A673 (cell line): ENCODE measurements at regions not wholly inside any gene's neighbourhood (a gene's known extent, or its start where the extent isn't known, plus 50 kb on each side); places are given as distances from the start of the nearest gene placed in this dataset.

ENCODE experiments used
- BruUV-seq: library from RNA; stranded (reverse); fragments of 400-500 nt; replicated peaks from 2 replicates; lab custom pipeline; 2021; lab: Mats Ljungman, UMichigan
- CTCF ChIA-PET: fragments of 300-600 bp; sonication (Branson Sonifier 250); formaldehyde crosslinking; loops from one replicate; lab custom pipeline; 2022; ENCODE audit warnings: antibody characterized with exemption; lab: Charles Lee
- POLR2A ChIA-PET: fragments of 300-600 bp; sonication (Branson Sonifier 250); formaldehyde crosslinking; loops from one replicate; lab custom pipeline; 2022; ENCODE audit warnings: antibody characterized with exemption; ENCODE audit not compliant: low non-redundant PET; lab: Charles Lee
- DNase-seq: peaks from one replicate; pipeline ENCODE4 v3.0.0-alpha.2; 2015; ENCODE audit warnings: low spot score
- H3K27ac ChIP-seq: fragments of 200-600 bp; sonication (generic); 2 replicates; pipeline ENCODE4 v1.5.1; 2016; ENCODE audit warnings: mixed run types, low read depth, mild to moderate bottlenecking, mixed read lengths, antibody characterized with exemption, low read length; ENCODE audit not compliant: poor library complexity, severe bottlenecking
- H3K27me3 ChIP-seq: fragments of 200-600 bp; sonication (generic); replicated peaks from 2 replicates; pipeline ENCODE4 v1.6.1; 2017; ENCODE audit warnings: mixed run types, low read depth, mild to moderate bottlenecking, mixed read lengths, antibody characterized with exemption, low read length; ENCODE audit not compliant: insufficient read depth, poor library complexity
- H3K36me3 ChIP-seq: fragments of 200-600 bp; sonication (generic); 2 replicates; pipeline ENCODE4 v1.6.1; 2016; ENCODE audit warnings: mixed run types, mild to moderate bottlenecking, mixed read lengths, antibody characterized with exemption, low read length; ENCODE audit not compliant: insufficient read depth, poor library complexity, severe bottlenecking
- H3K4me1 ChIP-seq: fragments of 200-600 bp; sonication (generic); 2 replicates; pipeline ENCODE4 v1.6.1; 2017; ENCODE audit warnings: mixed run types, mild to moderate bottlenecking, mixed read lengths, antibody characterized with exemption, low read length; ENCODE audit not compliant: insufficient read depth, poor library complexity, severe bottlenecking
- H3K4me3 ChIP-seq: fragments of 200-600 bp; sonication (generic); 2 replicates; pipeline ENCODE4 v1.5.1; 2016; ENCODE audit warnings: low read depth, mixed run types, mild to moderate bottlenecking, mixed read lengths, low read length; ENCODE audit not compliant: poor library complexity, severe bottlenecking
- H3K9me3 ChIP-seq: fragments of 200-600 bp; sonication (generic); 2 replicates; pipeline ENCODE4 v1.6.1; 2016; ENCODE audit warnings: mixed run types, low read depth, mild to moderate bottlenecking, mixed read lengths, antibody characterized with exemption, low read length; ENCODE audit not compliant: poor library complexity, severe bottlenecking
- CTCF ChIP-seq: fragments of 300-800, 200-600 bp; sonication (generic); conservative IDR thresholded peaks from 2 replicates; pipeline ENCODE4 v1.5.1; 2017; ENCODE audit warnings: low read depth, mild to moderate bottlenecking, antibody characterized with exemption, low read length, moderate library complexity, mixed read lengths
- EZH2 ChIP-seq: fragments of 200-600 bp; sonication (generic); IDR thresholded peaks from 2 replicates; pipeline ENCODE4 v1.6.1; 2017; ENCODE audit warnings: borderline replicate concordance, low read depth, mild to moderate bottlenecking, mixed read lengths, antibody characterized with exemption, low read length; ENCODE audit not compliant: poor library complexity, severe bottlenecking
- intact Hi-C: fragments of 100-400 bp; cut with micrococcal nuclease; formaldehyde crosslinking; loops from one replicate; pipeline ENCODE4 v1.10.0; 2022; ENCODE audit not compliant: unreplicated experiment

DNA sequence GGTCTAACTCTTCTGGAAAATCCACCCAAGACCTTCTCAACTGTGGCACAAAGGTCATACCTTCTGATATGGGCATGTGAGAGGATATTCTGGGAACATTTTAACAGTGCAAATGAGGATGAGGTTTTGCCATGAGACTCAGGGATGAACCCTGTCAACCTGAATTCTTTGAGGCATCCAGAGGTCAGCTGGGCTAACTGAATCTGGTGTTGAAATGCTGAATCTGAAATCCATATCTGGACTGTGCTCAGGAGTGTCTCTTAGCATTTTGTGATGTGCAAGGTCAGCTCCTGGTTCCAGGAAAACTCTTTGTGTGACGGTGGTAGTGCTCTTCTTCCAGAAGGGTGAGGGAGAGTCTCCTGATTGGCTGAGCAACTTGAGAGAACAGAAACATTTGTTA is 276.0 kb upstream of the SALL1 start:
- POLR2A ChIA-PET = no interaction called here
- no peak for DNase-seq
- CTCF ChIA-PET = no interaction called here
- no peaks in the 10 kb centered on the region for H3K36me3 ChIP-seq
- BruUV-seq = no TSS peak
- no peaks in the 10 kb centered on the region for H3K27me3 ChIP-seq
- H3K9me3 ChIP-seq = no peaks in the 10 kb centered on the region
- H3K4me3 ChIP-seq = no peak overlapping the region
- H3K27ac ChIP-seq = no peak overlapping the region
- intact Hi-C loops = no loop called here
- peaks cover 29% of the 10 kb centered on the region for H3K4me1 ChIP-seq
- TF ChIP-seq EZH2 (no peak), CTCF (no peak)

DNA sequence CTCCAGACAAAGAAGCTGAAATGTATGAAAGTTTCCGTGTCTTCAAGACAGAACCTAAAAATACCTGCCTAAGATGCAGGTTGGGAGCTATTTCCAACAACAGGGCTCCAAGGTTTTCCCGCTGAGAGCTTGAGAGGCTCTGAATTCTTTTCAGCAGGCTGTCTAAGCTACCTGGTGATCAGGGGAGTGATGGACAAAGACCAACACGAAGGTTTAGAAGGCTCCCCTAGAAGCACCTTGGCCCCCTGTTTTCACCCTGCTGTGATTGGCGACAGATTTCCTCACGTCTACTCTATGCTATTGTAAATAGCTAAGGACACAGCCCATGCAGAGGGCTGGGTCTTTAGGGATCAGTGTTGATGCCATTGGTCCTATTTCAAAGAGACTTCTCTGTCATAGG is 275.2 kb upstream of the SALL1 start:
- intact Hi-C loops = no loop called here
- no peak for TF ChIP-seq EZH2
- no peak for TF ChIP-seq CTCF
- H3K36me3 ChIP-seq = no peaks in the 10 kb centered on the region
- ChIA-PET POLR2A (no interaction called here), CTCF (no interaction called here)
- no peaks in the 10 kb centered on the region for H3K27me3 ChIP-seq
- H3K4me3 ChIP-seq = no peak overlapping the region
- no peaks in the 10 kb centered on the region for H3K9me3 ChIP-seq
- H3K27ac ChIP-seq = no peak overlapping the region
- no peak for DNase-seq
- BruUV-seq = no TSS peak
- peaks cover 26% of the 10 kb centered on the region for H3K4me1 ChIP-seq

DNA sequence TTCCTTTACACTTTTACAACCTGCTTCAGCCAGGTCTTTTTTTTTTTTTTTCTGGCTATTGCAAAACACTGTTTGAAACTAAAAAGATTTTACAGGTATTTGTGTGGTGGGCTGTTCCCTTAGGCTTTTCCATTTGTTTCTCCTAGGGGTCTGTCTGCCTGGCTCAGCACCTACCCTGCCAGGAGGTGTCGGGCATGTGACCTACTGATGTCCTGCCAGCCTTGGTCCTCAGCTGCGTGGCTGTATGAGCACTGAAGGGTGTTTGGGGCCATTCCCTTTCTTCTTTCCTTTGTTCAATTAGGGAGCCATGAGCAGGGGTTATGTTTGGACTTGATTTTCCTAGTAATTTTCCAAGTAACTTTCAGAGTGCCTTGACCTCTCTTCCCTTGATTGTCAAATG is 269.2 kb upstream of the SALL1 start:
- H3K4me1 ChIP-seq = no peaks in the 10 kb centered on the region
- intact Hi-C loops = no loop called here
- H3K27me3 ChIP-seq = peaks cover 4% of the 10 kb centered on the region
- no peaks in the 10 kb centered on the region for H3K9me3 ChIP-seq
- BruUV-seq = no TSS peak
- POLR2A ChIA-PET = no interaction called here
- H3K4me3 ChIP-seq = no peak overlapping the region
- CTCF ChIA-PET = no interaction called here
- H3K27ac ChIP-seq = no peak overlapping the region
- H3K36me3 ChIP-seq = no peaks in the 10 kb centered on the region
- no peak for TF ChIP-seq EZH2
- TF ChIP-seq CTCF = no peak
- no peak for DNase-seq
